Sigmoid colon (tissue), 4 donors: ENCODE measurements at regions not wholly inside any gene's neighbourhood (a gene's known extent, or its start where the extent isn't known, plus 50 kb on each side); places are given as distances from the start of the nearest gene placed in this dataset.

Experiments
- CTCF ChIP-seq, 4 experiments: fragments of 450-650 bp in 3 of 4; fragments of 200-600 bp in 1 of 4; IDR thresholded peaks; one replicate each; pipeline ENCODE4 v1.5.1; 2016 to 2019; ENCODE audit warnings: antibody characterized with exemption in 4 of 4, mild to moderate bottlenecking in 3 of 4, moderate library complexity in 2 of 4
- EP300 ChIP-seq, 4 donors: sonication (generic); formaldehyde crosslinking; IDR thresholded peaks; one replicate each; pipeline ENCODE4 v1.6.1; 2017; ENCODE audit warnings: antibody characterized with exemption in 4 of 4
- POLR2A ChIP-seq, 2 donors: fragments of 450-650 bp; IDR thresholded peaks; one replicate each; pipeline ENCODE4 v1.6.1; 2016; ENCODE audit warnings: antibody characterized with exemption in 2 of 2, mild to moderate bottlenecking in 2 of 2, moderate library complexity in 2 of 2
- POLR2AphosphoS5 ChIP-seq, 4 donors: sonication (generic); formaldehyde crosslinking; IDR thresholded peaks; one replicate each; pipeline ENCODE4 v1.6.1; 2017; ENCODE audit warnings: antibody characterized with exemption in 4 of 4

GRCh38 chr6:105805501-105806023 is 280.6 kb upstream of the PRDM1 start:
- TF ChIP-seq POLR2A (IDR thresholded peaks at IDR 0.05) (no peak), CTCF (IDR thresholded peaks at IDR 0.05) (no peak), EP300 (IDR thresholded peaks at IDR 0.05) (no peak), POLR2AphosphoS5 (IDR thresholded peaks at IDR 0.05) (no peak)
